WERI-Rb-1 (cell line): ENCODE measurements at regions not wholly inside any gene's neighbourhood (a gene's known extent, or its start where the extent isn't known, plus 50 kb on each side); places are given as distances from the start of the nearest gene placed in this dataset.

ENCODE experiments used
- DNase-seq: peaks from one replicate; pipeline ENCODE4 v3.0.0-alpha.2; 2020
- H3K27ac ChIP-seq: fragments of 250-450 bp; sonication (Bioruptor Pico); 2 replicates; pipeline ENCODE4 v1.5.1; 2020; ENCODE audit warnings: mild to moderate bottlenecking, moderate library complexity
- H3K27me3 ChIP-seq: fragments of 250-450 bp; sonication (Bioruptor Pico); 2 replicates; pipeline ENCODE4 v1.5.1; 2021; ENCODE audit warnings: mild to moderate bottlenecking, low read depth, moderate library complexity; ENCODE audit not compliant: insufficient read depth, severe bottlenecking
- H3K36me3 ChIP-seq: fragments of 250-450 bp; sonication (Bioruptor Pico); 2 replicates; pipeline ENCODE4 v1.5.1; 2020; ENCODE audit warnings: mild to moderate bottlenecking, moderate library complexity
- H3K4me3 ChIP-seq: 2 replicates; pipeline ENCODE4 v1.5.1; 2011; ENCODE audit warnings: low read depth, mild to moderate bottlenecking, control low read depth, low read length
- H3K9me3 ChIP-seq: fragments of 250-450 bp; sonication (Bioruptor Pico); 2 replicates; pipeline ENCODE4 v1.5.1; 2021; ENCODE audit warnings: mild to moderate bottlenecking, moderate library complexity; ENCODE audit not compliant: severe bottlenecking
- TF ChIP-seq, protein P1 (sequence below): IDR thresholded peaks from 2 replicates; pipeline ENCODE4 v1.5.1; 2011; ENCODE audit warnings: low read depth, mild to moderate bottlenecking, control low read depth, inconsistent platforms, low read length

GRCh38 chr2:8528863-8529262, 153.0 kb upstream of the ID2 start:
- H3K9me3 ChIP-seq, result peaks cover 14% of the 10 kb centered on the region
- H3K27me3 ChIP-seq, result no peaks in the 10 kb centered on the region
- H3K4me3 ChIP-seq, result no peak overlapping the region
- DNase-seq, result no peak
- H3K36me3 ChIP-seq, result no peaks in the 10 kb centered on the region
- TF ChIP-seq, protein P1, sequence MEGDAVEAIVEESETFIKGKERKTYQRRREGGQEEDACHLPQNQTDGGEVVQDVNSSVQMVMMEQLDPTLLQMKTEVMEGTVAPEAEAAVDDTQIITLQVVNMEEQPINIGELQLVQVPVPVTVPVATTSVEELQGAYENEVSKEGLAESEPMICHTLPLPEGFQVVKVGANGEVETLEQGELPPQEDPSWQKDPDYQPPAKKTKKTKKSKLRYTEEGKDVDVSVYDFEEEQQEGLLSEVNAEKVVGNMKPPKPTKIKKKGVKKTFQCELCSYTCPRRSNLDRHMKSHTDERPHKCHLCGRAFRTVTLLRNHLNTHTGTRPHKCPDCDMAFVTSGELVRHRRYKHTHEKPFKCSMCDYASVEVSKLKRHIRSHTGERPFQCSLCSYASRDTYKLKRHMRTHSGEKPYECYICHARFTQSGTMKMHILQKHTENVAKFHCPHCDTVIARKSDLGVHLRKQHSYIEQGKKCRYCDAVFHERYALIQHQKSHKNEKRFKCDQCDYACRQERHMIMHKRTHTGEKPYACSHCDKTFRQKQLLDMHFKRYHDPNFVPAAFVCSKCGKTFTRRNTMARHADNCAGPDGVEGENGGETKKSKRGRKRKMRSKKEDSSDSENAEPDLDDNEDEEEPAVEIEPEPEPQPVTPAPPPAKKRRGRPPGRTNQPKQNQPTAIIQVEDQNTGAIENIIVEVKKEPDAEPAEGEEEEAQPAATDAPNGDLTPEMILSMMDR, result no peak
- H3K27ac ChIP-seq, result no peak overlapping the region

DNA sequence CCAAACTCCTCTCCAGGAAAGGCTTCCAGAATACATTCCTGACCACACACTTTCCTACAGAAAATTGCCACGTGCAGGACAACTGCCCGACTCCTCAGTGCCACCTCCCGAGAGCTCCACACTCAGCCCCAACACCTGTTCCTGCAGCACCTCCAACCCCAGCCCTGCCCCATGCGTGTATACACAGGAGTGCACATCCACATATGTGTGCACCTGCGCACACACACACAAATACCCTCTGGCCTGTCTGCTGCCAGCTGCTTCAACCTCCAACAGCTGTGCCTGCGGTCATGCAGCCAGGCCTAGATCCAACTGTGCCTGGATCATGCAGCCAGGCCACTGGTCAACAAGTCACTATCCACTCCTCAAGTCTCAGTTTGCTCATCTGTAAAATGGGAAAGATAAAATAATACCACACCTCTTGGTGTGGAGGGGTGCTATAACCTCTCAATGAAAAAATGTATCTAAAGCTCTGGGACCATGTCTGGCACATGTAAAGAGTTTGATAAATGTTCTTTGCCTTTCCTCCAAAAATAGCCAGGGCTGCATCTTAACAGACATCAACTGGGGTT, 152.1 kb upstream of the ID2 start:
- Histone ChIP-seq H3K9me3 (peaks cover 14% of the 10 kb centered on the region), H3K36me3 (no peaks in the 10 kb centered on the region), H3K4me3 (no peak overlapping the region), H3K27ac (no peak overlapping the region), H3K27me3 (no peaks in the 10 kb centered on the region)
- no peak for DNase-seq
- TF ChIP-seq, protein P1, result no peak

- TF ChIP-seq, protein P1, result no peak
- Histone ChIP-seq H3K4me3 (no peak overlapping the region), H3K27me3 (no peaks in the 10 kb centered on the region), H3K9me3 (peaks cover 14% of the 10 kb centered on the region), H3K36me3 (no peaks in the 10 kb centered on the region), H3K27ac (no peak overlapping the region)
- no peak for DNase-seq
These were observed 150.4 kb upstream of the ID2 start for GRCh38 chr2:8531481-8531880.

DNA sequence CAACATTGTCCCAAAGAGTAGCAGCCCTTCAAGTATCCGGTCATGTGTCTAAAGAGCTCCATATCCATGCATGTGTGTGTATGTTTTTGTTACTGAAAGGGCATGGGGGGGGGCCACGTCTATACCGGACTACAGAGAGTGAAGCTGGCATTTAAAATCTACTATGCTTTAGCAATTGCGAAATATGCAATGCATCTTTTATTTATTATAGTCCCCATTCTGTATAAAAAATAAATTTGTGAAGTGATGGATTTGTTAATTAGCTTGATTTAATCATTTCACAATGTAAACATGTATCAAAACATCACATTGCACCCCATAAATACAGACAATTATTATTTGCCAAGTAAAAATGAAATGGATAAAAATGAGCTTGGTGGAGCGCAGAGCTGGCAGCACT, 149.4 kb upstream of the ID2 start:
- TF ChIP-seq, protein P1, result no peak
- Histone ChIP-seq H3K4me3 (no peak overlapping the region), H3K27me3 (no peaks in the 10 kb centered on the region), H3K36me3 (no peaks in the 10 kb centered on the region), H3K9me3 (peaks cover 14% of the 10 kb centered on the region), H3K27ac (no peak overlapping the region)
- no peak for DNase-seq

DNA sequence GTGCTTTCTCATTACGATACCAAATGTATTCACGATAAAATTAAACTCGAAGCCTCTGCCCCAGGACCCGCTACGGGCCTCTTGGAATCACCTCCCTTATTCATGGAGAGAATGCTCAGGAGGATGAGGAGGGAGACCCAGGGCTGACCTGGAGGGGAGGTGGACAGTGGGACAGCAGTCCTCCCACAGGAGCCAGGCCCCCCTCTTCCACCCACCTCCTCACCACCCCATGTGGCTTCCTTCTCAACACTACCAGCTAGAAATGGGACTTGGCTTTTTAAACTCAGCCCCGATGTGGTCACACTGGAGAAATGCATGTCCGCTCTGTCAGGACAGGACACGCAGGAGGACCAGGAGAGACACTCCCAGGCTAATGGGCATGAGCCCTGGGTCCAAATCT, 147.9 kb upstream of the ID2 start:
- Histone ChIP-seq H3K27ac (no peak overlapping the region), H3K36me3 (no peaks in the 10 kb centered on the region), H3K9me3 (peaks cover 14% of the 10 kb centered on the region), H3K4me3 (no peak overlapping the region), H3K27me3 (no peaks in the 10 kb centered on the region)
- no peak for DNase-seq
- TF ChIP-seq, protein P1, result no peak

DNA sequence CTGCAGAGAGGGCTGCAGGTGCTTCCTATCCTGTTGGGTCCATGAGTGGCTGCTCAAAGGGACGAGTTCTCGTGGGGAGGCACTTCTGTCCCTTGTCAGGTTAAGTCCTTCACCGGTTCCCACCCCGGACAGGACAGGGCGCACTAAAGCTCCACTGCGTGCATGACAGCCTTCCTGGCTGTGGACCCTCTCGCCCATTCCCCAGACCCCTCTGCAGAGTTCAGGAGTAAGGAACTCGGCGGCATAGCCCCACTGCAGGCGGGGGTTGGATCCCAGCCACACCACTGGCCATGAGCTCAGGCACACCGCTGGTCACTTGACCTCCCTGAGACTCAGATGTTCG, 147.5 kb upstream of the ID2 start:
- TF ChIP-seq, protein P1, result no peak
- H3K4me3 ChIP-seq, result no peak overlapping the region
- DNase-seq, result no peak

More for the DNA sequence above, 147.5 kb upstream of the ID2 start:
- Histone ChIP-seq H3K27ac (no peak overlapping the region), H3K36me3 (no peaks in the 10 kb centered on the region), H3K9me3 (peaks cover 14% of the 10 kb centered on the region), H3K27me3 (no peaks in the 10 kb centered on the region)
